ENCODE measurements at regions not wholly inside any gene's neighbourhood (a gene's known extent, or its start where the extent isn't known, plus 50 kb on each side); places are given as distances from the start of the nearest gene placed in this dataset.

DNA sequence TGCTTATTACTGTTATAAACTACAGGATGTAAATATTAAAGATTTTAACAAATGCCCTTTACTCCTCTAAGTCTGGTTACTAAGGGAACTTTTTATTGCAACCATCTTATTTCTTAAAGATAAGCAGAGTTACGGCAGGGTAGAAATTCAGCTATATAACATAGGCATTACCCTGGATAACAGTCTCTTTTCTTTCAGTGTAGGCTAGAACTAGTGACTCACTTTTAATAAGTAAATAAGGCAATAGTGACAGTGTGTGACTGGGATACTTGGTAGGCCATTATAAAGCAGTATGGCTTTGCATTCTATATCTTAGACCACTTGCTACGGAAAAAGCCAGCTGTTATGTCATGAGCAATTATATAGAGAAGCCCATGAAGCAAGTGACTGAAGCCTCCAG, 1041.0 kb upstream of the NRXN1 start:
- CTCF ChIA-PET: no interaction called here
- WGBS (ENCODE audit: insufficient coverage): no CpG with 5 or more reads among the region's 2 CpGs

DNA sequence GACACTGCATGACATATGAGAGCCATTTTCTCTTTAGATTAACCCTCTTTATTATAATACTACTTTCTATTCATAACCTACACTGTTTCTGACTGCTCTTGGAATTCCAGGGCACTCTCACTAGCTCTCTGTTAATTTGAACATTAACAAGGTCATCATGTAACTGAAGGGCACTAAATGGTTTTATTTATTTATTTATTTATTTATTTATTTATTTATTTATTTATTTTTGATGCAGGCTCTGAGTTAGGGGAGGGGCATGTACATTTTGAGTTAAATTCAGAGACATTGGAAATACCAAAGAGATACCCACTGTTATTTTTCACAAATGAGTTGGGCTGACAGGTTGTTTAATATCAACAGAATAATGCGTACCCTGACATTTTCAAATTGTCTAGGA, 1038.7 kb upstream of the NRXN1 start:
- no peaks in the 10 kb centered on the region for H3K36me3 Mint-ChIP-seq
- no peaks in the 10 kb centered on the region for H3K4me1 ChIP-seq (ENCODE audit: control insufficient read depth in 1 of 2, extremely low read depth in 1 of 2, insufficient read depth in 2 of 2, low read length in 2 of 2)
- no CpG with 5 or more reads among the region's 1 CpG for WGBS (ENCODE audit: insufficient coverage)
- no peaks in the 10 kb centered on the region for H3K9me3 ChIP-seq
- peaks cover 2 to 11% (median 6%) of the 10 kb centered on the region in 3 donors for H3K9me3 Mint-ChIP-seq
- no peaks in the 10 kb centered on the region for H3K4me1 Mint-ChIP-seq
- ChIA-PET POLR2A (no interaction called here), CTCF (no interaction called here)
- no peak overlapping the region for H3K27ac ChIP-seq (ENCODE audit: low read length)
- ATAC-seq (replicated peaks in 1 of 4) (no peak), DNase-seq (no peak)
- no peaks in the 10 kb centered on the region for H3K27me3 Mint-ChIP-seq
- no peak overlapping the region for H3K4me3 ChIP-seq (ENCODE audit: control insufficient read depth in 1 of 2, extremely low read depth in 1 of 2, low read length in 1 of 2)
- no peak overlapping the region for H3K4me3 Mint-ChIP-seq
- H3K36me3 ChIP-seq (ENCODE audit: control insufficient read depth in 2 of 2, extremely low read depth in 1 of 2, insufficient read depth in 1 of 2, low read length in 1 of 2): no peaks in the 10 kb centered on the region
- no peak overlapping the region for H3K27ac Mint-ChIP-seq
- no peaks in the 10 kb centered on the region for H3K27me3 ChIP-seq (replicated peaks in 1 of 2; ENCODE audit: control insufficient read depth in 2 of 2, extremely low read depth in 1 of 2, insufficient read depth in 2 of 2, low read length in 1 of 2)

More for the DNA sequence above, 1041.0 kb upstream of the NRXN1 start:
- no peak overlapping the region for H3K4me3 ChIP-seq (ENCODE audit: control insufficient read depth in 1 of 2, extremely low read depth in 1 of 2, low read length in 1 of 2)
- no peaks in the 10 kb centered on the region for H3K36me3 Mint-ChIP-seq
- POLR2A ChIA-PET: no interaction called here
- H3K4me1 Mint-ChIP-seq: no peaks in the 10 kb centered on the region
- no peaks in the 10 kb centered on the region for H3K27me3 ChIP-seq (replicated peaks in 1 of 2; ENCODE audit: control insufficient read depth in 2 of 2, extremely low read depth in 1 of 2, insufficient read depth in 2 of 2, low read length in 1 of 2)
- DNase-seq (no peak), ATAC-seq (replicated peaks in 1 of 4) (no peak)
- no peaks in the 10 kb centered on the region for H3K36me3 ChIP-seq (ENCODE audit: control insufficient read depth in 2 of 2, extremely low read depth in 1 of 2, insufficient read depth in 1 of 2, low read length in 1 of 2)
- peaks cover 2 to 16% (median 4%) of the 10 kb centered on the region in 3 donors for H3K9me3 Mint-ChIP-seq
- H3K9me3 ChIP-seq: no peaks in the 10 kb centered on the region
- H3K27ac Mint-ChIP-seq: no peak overlapping the region
- no peak overlapping the region for H3K27ac ChIP-seq (ENCODE audit: low read length)
- no peak overlapping the region for H3K4me3 Mint-ChIP-seq
- H3K27me3 Mint-ChIP-seq: no peaks in the 10 kb centered on the region
- no peaks in the 10 kb centered on the region for H3K4me1 ChIP-seq (ENCODE audit: control insufficient read depth in 1 of 2, extremely low read depth in 1 of 2, insufficient read depth in 2 of 2, low read length in 2 of 2)

DNA sequence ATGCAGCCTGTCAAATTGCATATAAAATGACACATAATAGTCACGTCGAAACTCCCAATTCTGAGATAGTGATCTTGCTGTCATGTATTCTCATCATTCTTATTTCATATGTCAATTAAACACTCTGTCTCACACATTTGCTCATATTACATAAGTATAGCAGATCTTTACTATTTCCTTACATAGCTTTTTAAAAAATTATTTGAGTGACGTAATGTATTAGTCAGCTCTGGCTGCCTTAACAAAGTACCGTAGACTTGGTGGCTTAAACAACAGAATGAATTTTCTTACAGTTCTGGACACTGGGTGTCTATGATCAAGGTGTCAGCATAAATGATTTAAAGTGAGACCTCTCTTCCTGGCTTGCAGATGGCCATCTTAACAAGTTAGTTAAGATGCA, 1032.3 kb upstream of the NRXN1 start:
- Histone ChIP-seq H3K36me3 (ENCODE audit: control insufficient read depth in 2 of 2, extremely low read depth in 1 of 2, insufficient read depth in 1 of 2, low read length in 1 of 2) (no peaks in the 10 kb centered on the region), H3K27me3 (replicated peaks in 1 of 2; ENCODE audit: control insufficient read depth in 2 of 2, extremely low read depth in 1 of 2, insufficient read depth in 2 of 2, low read length in 1 of 2) (no peaks in the 10 kb centered on the region), H3K4me1 (ENCODE audit: control insufficient read depth in 1 of 2, extremely low read depth in 1 of 2, insufficient read depth in 2 of 2, low read length in 2 of 2) (no peaks in the 10 kb centered on the region), H3K4me3 (ENCODE audit: control insufficient read depth in 1 of 2, extremely low read depth in 1 of 2, low read length in 1 of 2) (no peak overlapping the region), H3K9me3 (no peaks in the 10 kb centered on the region), H3K27ac (ENCODE audit: low read length) (no peak overlapping the region)
- no peaks in the 10 kb centered on the region for H3K36me3 Mint-ChIP-seq
- H3K27ac Mint-ChIP-seq: no peak overlapping the region
- H3K4me3 Mint-ChIP-seq: no peak overlapping the region
- H3K9me3 Mint-ChIP-seq: peaks cover 3 to 22% (median 17%) of the 10 kb centered on the region in 3 donors
- CTCF ChIA-PET: no interaction called here
- no peak for ATAC-seq (replicated peaks in 1 of 4)
- no peaks in the 10 kb centered on the region for H3K4me1 Mint-ChIP-seq
- H3K27me3 Mint-ChIP-seq: no peaks in the 10 kb centered on the region
- POLR2A ChIA-PET: no interaction called here
- DNase-seq: no peak
- 100% methylated on average over 1 of the region's 4 CpGs for WGBS (ENCODE audit: insufficient coverage)

DNA sequence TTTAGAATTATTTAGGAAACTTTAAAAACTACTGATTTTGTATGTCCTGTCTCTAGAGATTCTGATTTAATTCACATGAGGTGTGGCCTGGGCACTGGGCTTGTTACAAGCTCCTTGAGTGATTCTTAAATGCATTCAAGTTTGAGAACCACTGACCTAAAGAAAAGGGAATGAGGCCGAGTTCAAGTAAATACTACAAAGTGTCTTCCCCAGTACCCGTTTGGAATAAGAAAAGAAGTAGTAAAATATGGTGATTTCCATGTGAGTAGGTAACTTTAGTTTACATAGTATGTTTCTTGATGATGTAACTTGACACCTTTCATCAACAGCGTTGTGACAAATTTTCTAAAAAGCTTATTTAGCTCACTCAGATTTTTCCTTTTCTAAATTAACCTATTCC, 1022.9 kb upstream of the NRXN1 start:
- H3K36me3 ChIP-seq (ENCODE audit: control insufficient read depth in 2 of 2, extremely low read depth in 1 of 2, insufficient read depth in 1 of 2, low read length in 1 of 2): no peaks in the 10 kb centered on the region
- no peaks in the 10 kb centered on the region for H3K27me3 ChIP-seq (replicated peaks in 1 of 2; ENCODE audit: control insufficient read depth in 2 of 2, extremely low read depth in 1 of 2, insufficient read depth in 2 of 2, low read length in 1 of 2)
- ATAC-seq (replicated peaks in 1 of 4) (no peak), DNase-seq (no peak)
- no peak overlapping the region for H3K4me3 ChIP-seq (ENCODE audit: control insufficient read depth in 1 of 2, extremely low read depth in 1 of 2, low read length in 1 of 2)
- no peaks in the 10 kb centered on the region for H3K27me3 Mint-ChIP-seq
- no peak overlapping the region for H3K27ac ChIP-seq (ENCODE audit: low read length)
- H3K4me1 Mint-ChIP-seq: no peaks in the 10 kb centered on the region
- peaks cover 2% of the 10 kb centered on the region for H3K9me3 ChIP-seq
- CTCF ChIA-PET: no interaction called here
- WGBS (ENCODE audit: insufficient coverage): 80% methylated on average over 1 of the region's 3 CpGs
- H3K9me3 Mint-ChIP-seq: peaks cover 14 to 30% (median 21%) of the 10 kb centered on the region in 3 donors
- POLR2A ChIA-PET: no interaction called here
- no peaks in the 10 kb centered on the region for H3K36me3 Mint-ChIP-seq
- no peak overlapping the region for H3K27ac Mint-ChIP-seq
- H3K4me3 Mint-ChIP-seq: no peak overlapping the region
- no peaks in the 10 kb centered on the region for H3K4me1 ChIP-seq (ENCODE audit: control insufficient read depth in 1 of 2, extremely low read depth in 1 of 2, insufficient read depth in 2 of 2, low read length in 2 of 2)

DNA sequence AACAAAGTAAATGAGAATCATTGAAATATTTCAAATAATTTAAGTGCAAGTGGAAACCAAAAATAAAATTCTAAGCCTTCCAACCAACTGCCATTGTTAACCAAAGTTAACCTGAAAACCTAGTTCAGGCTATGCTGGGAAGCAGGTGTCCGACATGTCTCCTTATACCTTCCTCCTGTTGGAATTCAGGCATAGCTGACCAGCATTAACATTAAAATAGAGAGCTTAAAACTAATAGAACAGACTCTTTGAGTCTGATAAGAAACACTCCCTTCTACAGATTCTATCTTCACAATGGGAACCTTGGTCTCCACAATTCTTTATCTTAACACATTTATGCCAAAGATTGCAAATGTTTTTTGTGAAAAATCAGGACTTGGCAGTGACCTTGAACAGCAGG, 1004.9 kb upstream of the NRXN1 start:
- H3K4me3 Mint-ChIP-seq: no peak overlapping the region
- 86% methylated on average over 1 of the region's 1 CpG for WGBS (ENCODE audit: insufficient coverage)
- H3K27me3 Mint-ChIP-seq: no peaks in the 10 kb centered on the region
- no peaks in the 10 kb centered on the region for H3K27me3 ChIP-seq (replicated peaks in 1 of 2; ENCODE audit: control insufficient read depth in 2 of 2, extremely low read depth in 1 of 2, insufficient read depth in 2 of 2, low read length in 1 of 2)
- H3K4me1 ChIP-seq (ENCODE audit: control insufficient read depth in 1 of 2, extremely low read depth in 1 of 2, insufficient read depth in 2 of 2, low read length in 2 of 2): no peaks in the 10 kb centered on the region
- ChIA-PET POLR2A (no interaction called here), CTCF (no interaction called here)
- no peaks in the 10 kb centered on the region for H3K36me3 Mint-ChIP-seq
- no peaks in the 10 kb centered on the region for H3K4me1 Mint-ChIP-seq
- no peak overlapping the region for H3K27ac Mint-ChIP-seq
- H3K27ac ChIP-seq (ENCODE audit: low read length): no peak overlapping the region
- H3K36me3 ChIP-seq (ENCODE audit: control insufficient read depth in 2 of 2, extremely low read depth in 1 of 2, insufficient read depth in 1 of 2, low read length in 1 of 2): no peaks in the 10 kb centered on the region
- no peak for DNase-seq
- ATAC-seq (replicated peaks in 1 of 4): no peak
- H3K4me3 ChIP-seq (ENCODE audit: control insufficient read depth in 1 of 2, extremely low read depth in 1 of 2, low read length in 1 of 2): no peak overlapping the region
- H3K9me3 Mint-ChIP-seq: peaks cover 5 to 11% (median 8%) of the 10 kb centered on the region in 3 donors
- H3K9me3 ChIP-seq: no peaks in the 10 kb centered on the region

DNA sequence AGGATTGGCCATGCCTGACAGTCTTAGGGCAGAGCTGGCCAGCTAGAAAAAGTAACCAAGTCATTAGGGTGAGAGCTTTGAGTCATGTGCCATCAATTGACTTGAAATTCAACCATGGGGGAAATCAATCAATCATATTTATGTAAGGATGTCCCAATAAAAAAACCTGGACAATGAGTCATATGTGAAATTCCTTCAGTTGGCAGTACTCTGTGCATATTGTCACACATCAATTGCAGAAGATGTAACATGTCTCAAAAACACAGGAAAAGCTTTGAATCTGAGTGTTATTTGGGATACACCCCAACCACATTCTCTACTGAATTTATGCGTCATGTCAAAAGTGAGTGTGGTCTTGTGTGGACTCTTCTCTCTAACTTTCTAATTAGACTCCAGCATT, 1004.1 kb upstream of the NRXN1 start:
- H3K9me3 ChIP-seq: no peaks in the 10 kb centered on the region
- Mint-ChIP-seq H3K4me1 (no peaks in the 10 kb centered on the region), H3K27ac (no peak overlapping the region), H3K4me3 (no peak overlapping the region), H3K27me3 (no peaks in the 10 kb centered on the region), H3K9me3 (peaks cover 5 to 15% (median 8%) of the 10 kb centered on the region in 3 donors), H3K36me3 (no peaks in the 10 kb centered on the region)
- WGBS (ENCODE audit: insufficient coverage): no CpG with 5 or more reads among the region's 1 CpG
- POLR2A ChIA-PET: no interaction called here
- CTCF ChIA-PET: no interaction called here
- H3K27ac ChIP-seq (ENCODE audit: low read length): no peak overlapping the region
- H3K4me3 ChIP-seq (ENCODE audit: control insufficient read depth in 1 of 2, extremely low read depth in 1 of 2, low read length in 1 of 2): no peak overlapping the region
- DNase-seq: no peak
- no peaks in the 10 kb centered on the region for H3K27me3 ChIP-seq (replicated peaks in 1 of 2; ENCODE audit: control insufficient read depth in 2 of 2, extremely low read depth in 1 of 2, insufficient read depth in 2 of 2, low read length in 1 of 2)
- no peaks in the 10 kb centered on the region for H3K36me3 ChIP-seq (ENCODE audit: control insufficient read depth in 2 of 2, extremely low read depth in 1 of 2, insufficient read depth in 1 of 2, low read length in 1 of 2)
- ATAC-seq (replicated peaks in 1 of 4): no peak
- H3K4me1 ChIP-seq (ENCODE audit: control insufficient read depth in 1 of 2, extremely low read depth in 1 of 2, insufficient read depth in 2 of 2, low read length in 2 of 2): no peaks in the 10 kb centered on the region

DNA sequence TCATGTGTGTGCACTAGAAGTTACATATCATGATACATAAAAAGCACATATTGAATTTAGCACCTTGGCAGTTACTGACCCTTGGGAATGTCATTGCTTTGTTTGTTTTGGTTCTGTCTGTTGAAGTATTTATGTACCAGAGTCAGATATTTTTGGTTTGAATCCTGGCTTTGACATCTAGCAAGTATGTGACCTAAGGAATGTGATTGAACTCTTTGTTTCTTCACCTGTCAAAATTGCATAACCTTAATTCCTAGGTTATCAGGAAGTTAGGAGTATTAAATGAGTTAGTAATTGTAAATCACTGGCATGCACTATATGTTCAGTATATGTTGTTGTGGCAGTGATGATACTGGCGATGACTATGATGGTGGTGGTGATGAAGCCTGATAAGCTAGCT, 1003.5 kb upstream of the NRXN1 start:
- Histone ChIP-seq H3K27me3 (replicated peaks in 1 of 2; ENCODE audit: control insufficient read depth in 2 of 2, extremely low read depth in 1 of 2, insufficient read depth in 2 of 2, low read length in 1 of 2) (no peaks in the 10 kb centered on the region), H3K4me3 (ENCODE audit: control insufficient read depth in 1 of 2, extremely low read depth in 1 of 2, low read length in 1 of 2) (no peak overlapping the region), H3K27ac (ENCODE audit: low read length) (no peak overlapping the region), H3K4me1 (ENCODE audit: control insufficient read depth in 1 of 2, extremely low read depth in 1 of 2, insufficient read depth in 2 of 2, low read length in 2 of 2) (no peaks in the 10 kb centered on the region), H3K9me3 (no peaks in the 10 kb centered on the region), H3K36me3 (ENCODE audit: control insufficient read depth in 2 of 2, extremely low read depth in 1 of 2, insufficient read depth in 1 of 2, low read length in 1 of 2) (no peaks in the 10 kb centered on the region)
- Mint-ChIP-seq H3K27me3 (no peaks in the 10 kb centered on the region), H3K9me3 (peaks cover 8 to 15% (median 9%) of the 10 kb centered on the region in 3 donors), H3K36me3 (no peaks in the 10 kb centered on the region), H3K4me1 (no peaks in the 10 kb centered on the region), H3K27ac (no peak overlapping the region), H3K4me3 (no peak overlapping the region)
- ChIA-PET POLR2A (no interaction called here), CTCF (no interaction called here)
- ATAC-seq (replicated peaks in 1 of 4) (no peak), DNase-seq (no peak)
- no CpG with 5 or more reads among the region's 1 CpG for WGBS (ENCODE audit: insufficient coverage)
